NCI-H1694 treated with DMSO at 0.1 percent for 48 hours (cell line): ENCODE measurements at regions not wholly inside any gene's neighbourhood (a gene's known extent, or its start where the extent isn't known, plus 50 kb on each side); places are given as distances from the start of the nearest gene placed in this dataset.
A peak's percentile ranks its signal among the peaks of the same experiment; 100 is the strongest.
"Not testable (repeated sequence)": the region's sequence is repeated elsewhere in the genome, so short reads cannot be mapped to it uniquely, and the experiment has no call there.

Source experiments
- DNase-seq: peaks from one replicate; lab custom pipeline; 2025; lab: John Stamatoyannopoulos, UW

- no peak for DNase-seq
These were observed 446.8 kb downstream of the COL11A1 start for GRCh38 chr1:102661481-102661880.

- DNase-seq: not testable (repeated sequence)
These were observed 448.3 kb downstream of the COL11A1 start for GRCh38 chr1:102659876-102660483.

- DNase-seq: no peak
These were observed 453.3 kb downstream of the COL11A1 start for GRCh38 chr1:102655034-102655433.

GRCh38 chr1:102640872-102641271, 467.4 kb downstream of the COL11A1 start:
- no peak for DNase-seq

- DNase-seq: no peak
These were observed 468.0 kb downstream of the COL11A1 start for GRCh38 chr1:102640312-102640711.

- no peak for DNase-seq
These were observed 476.6 kb downstream of the COL11A1 start for GRCh38 chr1:102631691-102632090.

GRCh38 chr1:102630041-102630440, 478.3 kb downstream of the COL11A1 start:
- no peak for DNase-seq

- DNase-seq: peak; percentile 9
These were observed 480.2 kb downstream of the COL11A1 start for GRCh38 chr1:102628109-102628613.

- no peak for DNase-seq
These were observed 481.2 kb downstream of the COL11A1 start for GRCh38 chr1:102627145-102627544.

GRCh38 chr1:102615896-102616295, 492.4 kb downstream of the COL11A1 start:
- DNase-seq: no peak

- DNase-seq: no peak
These were observed 513.2 kb downstream of the COL11A1 start for GRCh38 chr1:102595106-102595505.

GRCh38 chr1:102593276-102593675, 515.0 kb downstream of the COL11A1 start:
- DNase-seq: no peak

- DNase-seq: no peak
These were observed 519.8 kb downstream of the COL11A1 start for GRCh38 chr1:102588536-102588935.

- no peak for DNase-seq
These were observed 522.3 kb downstream of the COL11A1 start for GRCh38 chr1:102586022-102586421.

GRCh38 chr1:102580806-102581205, 527.5 kb downstream of the COL11A1 start:
- no peak for DNase-seq

- DNase-seq: no peak
These were observed 529.5 kb downstream of the COL11A1 start for GRCh38 chr1:102578804-102579203.

- DNase-seq: no peak
These were observed 535.7 kb downstream of the COL11A1 start for GRCh38 chr1:102572637-102573036.

GRCh38 chr1:102566182-102566581, 542.1 kb downstream of the COL11A1 start:
- no peak for DNase-seq

- no peak for DNase-seq
These were observed 545.9 kb downstream of the COL11A1 start for GRCh38 chr1:102562380-102562779.

- DNase-seq: peak; percentile 8
These were observed 554.1 kb upstream of the OLFM3 start for GRCh38 chr1:102550729-102551384.

GRCh38 chr1:102546251-102546650, 549.5 kb upstream of the OLFM3 start:
- no peak for DNase-seq

- no peak for DNase-seq
These were observed 539.2 kb upstream of the OLFM3 start for GRCh38 chr1:102535829-102536505.

- no peak for DNase-seq
These were observed 534.3 kb upstream of the OLFM3 start for GRCh38 chr1:102531036-102531435.
